ENCODE measurements at regions not wholly inside any gene's neighbourhood (a gene's known extent, or its start where the extent isn't known, plus 50 kb on each side); places are given as distances from the start of the nearest gene placed in this dataset.

- no peak for TF ChIP-seq TAF1 (IDR thresholded peaks at IDR 0.05; ENCODE audit: borderline replicate concordance, insufficient read depth, low read length)
- TF ChIP-seq, protein P1, sequence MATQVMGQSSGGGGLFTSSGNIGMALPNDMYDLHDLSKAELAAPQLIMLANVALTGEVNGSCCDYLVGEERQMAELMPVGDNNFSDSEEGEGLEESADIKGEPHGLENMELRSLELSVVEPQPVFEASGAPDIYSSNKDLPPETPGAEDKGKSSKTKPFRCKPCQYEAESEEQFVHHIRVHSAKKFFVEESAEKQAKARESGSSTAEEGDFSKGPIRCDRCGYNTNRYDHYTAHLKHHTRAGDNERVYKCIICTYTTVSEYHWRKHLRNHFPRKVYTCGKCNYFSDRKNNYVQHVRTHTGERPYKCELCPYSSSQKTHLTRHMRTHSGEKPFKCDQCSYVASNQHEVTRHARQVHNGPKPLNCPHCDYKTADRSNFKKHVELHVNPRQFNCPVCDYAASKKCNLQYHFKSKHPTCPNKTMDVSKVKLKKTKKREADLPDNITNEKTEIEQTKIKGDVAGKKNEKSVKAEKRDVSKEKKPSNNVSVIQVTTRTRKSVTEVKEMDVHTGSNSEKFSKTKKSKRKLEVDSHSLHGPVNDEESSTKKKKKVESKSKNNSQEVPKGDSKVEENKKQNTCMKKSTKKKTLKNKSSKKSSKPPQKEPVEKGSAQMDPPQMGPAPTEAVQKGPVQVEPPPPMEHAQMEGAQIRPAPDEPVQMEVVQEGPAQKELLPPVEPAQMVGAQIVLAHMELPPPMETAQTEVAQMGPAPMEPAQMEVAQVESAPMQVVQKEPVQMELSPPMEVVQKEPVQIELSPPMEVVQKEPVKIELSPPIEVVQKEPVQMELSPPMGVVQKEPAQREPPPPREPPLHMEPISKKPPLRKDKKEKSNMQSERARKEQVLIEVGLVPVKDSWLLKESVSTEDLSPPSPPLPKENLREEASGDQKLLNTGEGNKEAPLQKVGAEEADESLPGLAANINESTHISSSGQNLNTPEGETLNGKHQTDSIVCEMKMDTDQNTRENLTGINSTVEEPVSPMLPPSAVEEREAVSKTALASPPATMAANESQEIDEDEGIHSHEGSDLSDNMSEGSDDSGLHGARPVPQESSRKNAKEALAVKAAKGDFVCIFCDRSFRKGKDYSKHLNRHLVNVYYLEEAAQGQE (IDR thresholded peaks at IDR 0.05; ENCODE audit: insufficient read depth in 1 of 2, low read depth in 2 of 2, low read length in 2 of 2): no peak
Observed at GRCh38 chr21:22885614-22886013, 1887.4 kb downstream of the NCAM2 start.
